Pons (tissue), 1 donor: ENCODE measurements at regions not wholly inside any gene's neighbourhood (a gene's known extent, or its start where the extent isn't known, plus 50 kb on each side); places are given as distances from the start of the nearest gene placed in this dataset.
A peak's percentile ranks its signal among the peaks of the same experiment; 100 is the strongest.

Experiments used
- DNase-seq: peaks from one replicate; pipeline ENCODE4 v3.0.0-alpha.2; 2016; ENCODE audit warnings: low spot score

DNA sequence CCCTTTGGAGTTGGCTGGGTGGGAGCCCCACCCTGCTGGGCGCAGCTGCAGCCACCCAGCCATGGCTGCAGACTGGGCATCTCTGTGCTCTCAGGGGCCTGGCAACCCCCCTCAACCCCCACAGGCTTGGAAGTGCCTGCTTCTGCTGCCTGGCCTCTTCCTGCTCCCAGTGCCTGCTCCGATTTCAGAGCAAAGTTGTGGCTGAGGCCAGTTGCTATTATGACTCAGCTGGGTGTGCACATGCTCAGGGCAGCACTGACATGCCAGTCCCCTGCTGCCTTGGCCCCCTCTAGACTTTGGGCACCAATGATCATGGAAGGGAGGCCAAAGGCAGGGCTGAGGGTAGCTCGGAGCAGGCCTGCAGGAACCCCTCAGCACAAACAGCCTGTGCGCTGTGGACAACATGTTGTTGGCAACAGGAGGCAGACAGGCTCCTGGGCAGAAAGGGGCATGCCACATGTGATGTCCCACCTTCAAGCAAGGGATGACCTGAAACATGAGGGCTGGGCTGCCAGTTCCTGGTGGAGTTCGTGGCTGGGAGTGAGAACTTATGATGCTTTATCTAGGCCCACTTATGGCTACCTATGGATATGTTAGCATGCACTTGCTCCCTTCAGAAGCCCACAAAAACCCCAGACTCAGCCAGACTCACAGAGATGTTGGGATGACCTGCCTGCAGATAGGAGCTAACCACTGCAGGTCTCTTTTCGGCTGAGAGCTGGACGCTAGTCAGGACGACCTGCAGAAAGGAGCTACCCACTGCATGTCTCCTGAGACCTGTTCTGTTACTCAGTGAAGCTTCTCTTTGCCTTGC is 96.4 kb upstream of the AMOTL1 start:
- no peak for DNase-seq

DNA sequence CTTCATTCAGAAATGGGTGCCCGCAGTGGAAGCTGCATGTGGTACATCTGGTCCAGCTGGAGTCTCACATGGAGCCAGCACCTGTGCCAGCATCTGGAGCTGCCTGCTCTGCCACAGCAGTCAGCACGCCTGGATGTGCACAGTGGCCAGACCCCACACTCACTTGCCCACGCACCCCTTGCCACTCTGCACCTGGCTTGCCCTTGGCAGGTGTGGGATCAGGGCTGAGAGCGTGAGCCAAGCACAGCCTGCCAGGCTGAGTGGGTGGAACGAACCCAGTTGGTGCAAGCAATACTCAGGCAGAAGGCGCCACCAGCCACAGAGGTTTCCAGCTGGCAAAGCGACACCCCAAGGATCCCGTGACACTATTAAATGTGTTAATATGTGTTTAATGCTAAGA is 95.5 kb upstream of the AMOTL1 start:
- DNase-seq, result no peak

DNA sequence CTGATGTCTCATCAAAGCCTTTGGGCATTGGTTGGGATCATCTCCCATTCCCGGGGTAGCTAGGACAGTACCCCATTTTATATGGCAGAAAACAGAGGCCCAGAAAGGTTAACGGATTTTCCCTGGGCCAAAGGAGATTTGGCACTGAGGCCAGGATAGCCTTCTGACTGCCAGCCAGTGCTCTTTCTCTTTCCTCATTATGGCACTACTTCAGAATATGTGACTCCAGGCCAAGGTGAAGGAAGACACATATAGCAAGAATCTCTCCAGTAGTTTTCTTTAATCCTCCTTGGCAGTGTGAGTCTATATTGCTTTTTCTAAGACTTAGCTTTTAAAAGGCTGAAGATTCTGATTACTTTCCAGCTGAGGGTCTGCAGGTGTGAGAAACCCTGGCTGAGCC is 94.8 kb upstream of the AMOTL1 start:
- no peak for DNase-seq

DNA sequence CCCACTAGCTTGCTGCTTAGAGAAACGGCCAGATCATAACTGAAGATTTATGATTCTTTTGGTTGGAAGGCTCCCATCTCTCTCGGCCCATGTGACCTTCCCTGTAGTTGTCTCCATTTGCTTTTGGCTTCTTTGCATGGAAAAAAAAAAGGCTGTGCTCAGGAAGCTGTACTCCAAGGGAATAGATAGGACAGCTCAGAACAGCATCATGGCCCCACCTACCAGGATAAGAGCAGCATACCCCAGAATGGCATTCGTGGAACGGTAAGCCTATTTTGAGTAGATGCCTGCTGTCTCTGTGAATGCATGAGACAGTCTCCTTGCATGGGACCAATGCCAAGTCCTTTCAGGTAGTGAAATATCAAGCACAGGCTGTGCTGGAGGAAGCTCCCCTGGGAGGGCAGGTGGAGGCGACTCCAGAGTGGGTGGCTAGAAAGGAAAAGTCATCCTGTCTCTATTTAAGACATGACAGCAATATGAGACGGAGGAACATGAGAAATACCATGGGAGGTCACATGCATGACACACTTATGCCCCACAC is 94.1 kb upstream of the AMOTL1 start:
- DNase-seq, result no peak

DNA sequence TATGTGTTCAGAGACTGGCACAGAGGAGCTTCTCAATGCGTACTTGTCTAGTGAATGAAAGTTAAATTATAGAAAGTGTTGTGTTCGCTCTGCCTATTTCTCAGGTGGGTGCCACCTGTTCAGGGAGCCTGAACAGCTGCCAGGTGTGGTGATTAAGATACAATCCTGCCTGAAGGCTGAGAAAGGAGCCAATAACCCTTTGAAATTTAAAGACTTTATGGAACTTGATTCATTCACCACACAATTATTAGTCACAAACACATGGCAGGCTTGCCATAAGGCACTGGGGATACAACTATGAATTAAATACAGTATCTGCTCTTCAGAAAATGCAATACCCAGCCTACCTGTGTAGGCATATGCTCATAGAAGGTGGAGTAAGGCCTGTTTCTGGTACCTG is 92.9 kb upstream of the AMOTL1 start:
- DNase-seq, result no peak

DNA sequence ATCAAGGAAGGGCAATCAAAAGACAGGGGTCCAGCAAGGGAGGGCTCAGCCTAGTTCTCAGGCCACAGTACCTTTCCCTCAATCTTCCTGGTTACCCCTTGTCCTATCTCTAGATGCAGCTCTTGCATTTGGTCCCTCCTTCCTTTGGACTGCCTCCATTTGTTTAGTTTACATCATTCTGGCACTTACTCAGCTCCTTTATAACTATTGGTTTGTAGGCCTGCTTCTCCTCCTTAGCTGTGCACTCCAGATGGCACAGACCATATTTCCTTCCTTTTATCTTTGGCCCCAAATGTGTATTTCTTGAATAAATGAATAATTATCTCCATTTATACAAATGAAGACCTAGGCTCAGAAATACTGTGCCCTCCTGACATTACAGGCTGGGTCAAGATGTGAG is 92.3 kb upstream of the AMOTL1 start:
- no peak for DNase-seq

DNA sequence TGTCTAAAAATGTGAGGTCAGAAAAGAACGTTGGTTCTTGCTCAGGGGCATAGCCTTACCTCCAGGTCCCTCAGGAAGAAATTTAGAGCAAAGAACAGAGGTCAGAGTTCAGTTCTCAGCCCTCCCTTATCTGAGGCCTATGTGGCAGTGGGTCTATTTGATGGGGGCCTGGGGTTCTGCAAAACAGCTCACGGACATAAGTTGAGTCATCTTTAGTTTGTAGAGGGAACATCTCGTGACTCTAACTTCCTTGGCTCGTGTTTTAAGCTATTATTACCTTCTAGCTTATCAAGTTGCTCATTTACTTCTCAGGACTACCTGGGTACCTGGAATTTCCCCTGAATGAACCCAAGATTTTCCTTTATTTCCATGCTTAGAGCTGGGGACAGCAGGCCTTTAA is 91.3 kb upstream of the AMOTL1 start:
- DNase-seq, result no peak

DNA sequence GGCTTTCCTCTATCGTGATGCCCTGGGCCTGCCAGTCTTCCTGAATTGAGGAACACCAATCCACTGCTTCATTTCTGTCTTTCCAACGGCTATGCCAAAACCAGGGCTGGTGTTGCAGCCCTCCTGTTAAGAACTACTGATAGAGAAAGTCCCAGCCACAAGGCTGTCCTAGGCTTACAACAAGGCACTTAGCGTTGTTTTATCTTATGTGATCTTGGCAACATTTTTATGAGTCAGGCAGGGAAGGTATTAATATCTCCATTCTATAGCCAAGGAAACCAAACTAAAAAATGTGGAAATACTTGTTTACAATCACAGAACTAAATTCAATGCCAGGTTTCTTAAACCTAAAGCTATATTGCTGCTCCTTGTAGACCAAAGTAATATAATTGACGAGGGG is 89.9 kb upstream of the AMOTL1 start:
- no peak for DNase-seq

DNA sequence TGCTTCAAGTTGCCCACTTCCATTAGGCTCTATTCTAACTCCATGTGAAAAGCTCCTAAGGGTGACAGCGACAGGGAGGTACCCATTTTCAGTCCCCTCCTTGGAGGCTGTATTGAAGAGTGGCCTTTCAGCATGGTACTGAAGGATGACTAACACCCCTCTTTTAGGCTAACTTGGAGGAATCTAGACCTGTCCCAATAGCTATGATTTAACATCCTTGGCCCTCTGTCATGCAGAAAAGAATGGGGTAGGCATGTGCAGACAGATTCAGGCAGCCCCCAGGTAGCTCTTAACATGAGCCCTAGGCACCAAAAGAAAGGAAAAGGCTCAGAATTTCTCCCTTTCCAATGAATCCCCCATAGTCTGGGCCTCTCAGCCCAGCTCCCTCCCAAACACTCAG is 89.3 kb upstream of the AMOTL1 start:
- DNase-seq, result no peak

DNA sequence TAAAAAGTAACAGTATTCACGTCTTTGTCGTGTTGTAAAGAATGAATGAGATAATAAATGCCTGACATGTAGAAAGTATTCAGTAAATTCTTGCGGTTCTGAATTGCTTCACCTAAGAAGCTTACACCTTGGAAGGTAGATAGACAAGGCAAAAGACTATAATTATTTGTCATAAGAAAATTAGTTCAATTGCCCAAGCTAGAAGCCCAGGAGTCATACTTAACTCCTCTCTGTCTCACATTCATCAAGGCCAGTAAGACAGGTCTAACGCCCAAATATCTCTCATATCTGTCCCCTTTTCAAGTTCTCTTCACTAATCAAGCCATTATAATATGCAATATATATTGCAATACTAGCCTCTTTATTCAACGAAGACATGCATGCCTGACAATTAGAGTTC is 87.7 kb upstream of the AMOTL1 start:
- no peak for DNase-seq

DNA sequence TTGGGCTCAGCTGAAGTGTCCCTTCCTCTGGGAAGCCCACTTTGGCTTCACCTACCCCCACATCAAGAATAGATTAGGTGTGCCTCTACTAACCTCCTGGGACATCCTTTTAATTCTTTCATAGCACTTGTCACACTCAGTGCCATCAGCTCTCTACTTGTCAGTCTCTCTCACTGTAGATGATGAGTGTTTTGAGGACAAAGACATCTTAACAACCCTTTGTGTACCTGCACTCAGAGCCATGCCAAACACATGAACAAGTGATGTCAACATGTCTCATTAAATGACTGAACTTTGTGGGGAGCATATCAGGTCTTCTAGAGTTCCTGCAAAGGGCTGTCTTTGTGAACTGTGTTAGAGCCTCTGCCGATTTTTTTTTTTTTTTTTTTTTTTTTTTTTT is 87.0 kb upstream of the AMOTL1 start:
- no peak for DNase-seq

DNA sequence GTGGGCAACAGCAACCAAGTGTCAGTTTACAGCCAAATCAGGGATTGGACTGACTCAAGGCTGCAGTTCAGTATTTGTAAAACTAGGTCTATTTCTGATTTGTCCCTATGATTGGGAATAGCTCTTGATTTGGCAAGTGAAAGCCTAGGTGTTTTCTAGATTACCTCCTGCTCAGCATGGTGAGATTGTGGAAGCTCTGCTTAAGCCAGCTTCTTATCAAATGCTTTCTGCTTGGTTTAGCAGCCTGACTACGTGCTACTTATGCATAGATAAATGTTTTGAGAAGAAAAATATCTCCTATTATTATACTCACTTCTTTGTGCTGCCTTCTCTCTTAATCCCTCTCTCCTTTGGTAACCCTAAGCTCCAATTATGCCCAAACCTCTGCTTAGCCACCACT is 86.3 kb upstream of the AMOTL1 start:
- no peak for DNase-seq

DNA sequence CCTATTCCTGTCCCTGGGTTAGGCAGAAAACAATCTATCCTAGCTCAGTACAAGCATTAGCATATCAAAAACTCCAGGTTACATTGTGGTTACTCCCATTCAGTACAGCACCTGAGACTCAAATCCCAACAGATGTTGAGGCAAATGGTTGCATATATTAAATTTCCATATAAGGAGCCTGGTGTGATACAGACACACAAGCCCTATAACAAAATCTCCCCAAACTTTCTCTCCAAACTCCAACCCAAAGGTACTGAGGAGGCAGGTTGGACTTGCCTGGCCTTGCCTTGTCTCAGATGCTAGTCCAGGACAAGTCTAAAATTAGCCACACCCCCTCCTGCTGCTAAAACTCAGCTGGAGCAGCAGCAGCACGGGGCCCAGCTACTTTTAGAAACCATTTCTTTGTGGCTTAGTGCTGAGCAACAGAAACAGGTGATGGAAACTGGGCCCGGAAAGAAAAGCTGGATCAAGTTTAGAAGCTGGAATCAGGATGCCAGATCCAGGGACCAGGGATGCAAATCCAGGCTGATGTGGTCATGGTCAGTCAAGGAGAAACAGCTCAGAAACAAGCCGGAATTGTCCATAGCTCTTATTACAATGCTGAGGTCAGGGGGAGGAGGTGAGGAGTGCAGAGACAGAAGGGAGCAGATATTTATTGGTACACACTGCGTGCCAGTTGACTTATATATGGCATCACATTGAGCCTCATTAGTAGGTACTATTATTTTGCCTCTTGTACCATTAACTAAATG is 73.7 kb upstream of the AMOTL1 start:
- DNase-seq, result no peak

DNA sequence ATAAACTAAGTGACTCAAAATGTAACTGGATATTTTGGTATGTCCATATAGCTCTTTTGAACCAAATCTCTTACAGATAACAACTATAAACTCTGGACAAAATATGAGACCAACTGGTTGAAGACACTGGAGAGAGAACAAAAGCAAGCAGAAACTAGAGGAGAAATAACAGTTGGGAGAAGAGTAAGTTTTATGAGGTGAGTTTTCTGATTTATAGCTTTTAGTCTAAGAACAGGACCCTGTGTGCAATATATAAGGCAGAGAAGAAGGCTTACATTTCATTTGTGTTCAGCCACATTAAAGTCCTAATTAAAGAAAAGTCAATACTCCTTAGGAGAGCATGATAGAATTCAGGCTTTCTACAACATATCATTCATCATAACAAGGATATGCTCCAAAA is 71.0 kb upstream of the AMOTL1 start:
- DNase-seq, result no peak

DNA sequence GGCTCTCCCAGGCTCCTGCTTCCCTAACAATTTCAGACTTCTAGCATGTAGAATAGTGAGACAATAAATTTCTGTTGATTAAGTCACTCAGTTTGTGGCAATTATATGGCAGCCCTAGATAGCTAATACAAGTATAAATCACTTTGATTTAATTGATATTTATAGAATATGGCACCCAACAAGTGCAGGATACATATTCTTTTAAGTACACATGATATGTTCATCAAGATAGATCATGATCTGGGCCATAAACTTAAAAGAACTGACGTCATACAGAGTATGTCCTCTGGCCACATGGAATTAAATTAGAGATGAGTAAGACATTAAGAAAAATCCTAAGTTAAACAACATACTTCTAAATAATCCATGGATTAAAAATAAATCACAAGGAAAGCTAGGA is 67.5 kb upstream of the AMOTL1 start:
- DNase-seq, result no peak

DNA sequence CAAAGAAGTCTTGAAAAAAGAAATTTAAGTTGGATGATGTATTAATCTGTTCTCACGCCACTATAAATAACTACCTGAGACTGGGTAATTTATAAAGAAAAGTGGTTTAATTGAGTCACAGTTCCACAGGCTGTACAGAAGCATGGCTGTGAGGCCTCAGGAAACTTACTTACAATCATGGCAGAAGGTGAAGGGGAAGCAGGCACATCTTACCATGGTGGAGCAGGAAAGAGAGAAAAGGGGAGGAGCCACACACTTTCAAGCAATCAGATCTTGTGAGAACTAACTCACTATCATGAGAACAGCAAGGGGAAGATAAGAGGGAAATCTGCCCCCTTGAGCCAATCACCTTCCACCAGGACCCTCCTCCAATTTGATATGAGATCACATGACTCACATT is 65.7 kb upstream of the AMOTL1 start:
- DNase-seq, result no peak

DNA sequence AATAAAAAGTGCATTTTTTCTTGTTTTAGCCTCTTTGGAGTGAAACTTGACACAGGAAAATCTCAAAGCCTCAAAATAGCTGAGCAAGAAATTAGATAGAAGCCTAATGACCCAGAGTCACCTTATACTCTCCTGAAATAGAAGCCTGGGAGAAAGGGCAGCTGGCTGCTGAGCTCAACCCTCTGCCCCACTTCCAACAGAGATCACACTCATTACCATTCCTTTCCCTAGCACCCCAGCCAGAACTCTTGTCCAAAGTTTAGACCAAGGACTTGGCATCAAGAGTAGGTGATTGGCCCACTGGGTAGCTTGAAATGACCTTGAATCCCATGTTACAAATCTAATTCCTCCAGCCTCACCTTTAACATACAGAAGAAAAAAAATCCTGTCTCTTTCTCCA is 62.7 kb upstream of the AMOTL1 start:
- DNase-seq, result peak; percentile 15

DNA sequence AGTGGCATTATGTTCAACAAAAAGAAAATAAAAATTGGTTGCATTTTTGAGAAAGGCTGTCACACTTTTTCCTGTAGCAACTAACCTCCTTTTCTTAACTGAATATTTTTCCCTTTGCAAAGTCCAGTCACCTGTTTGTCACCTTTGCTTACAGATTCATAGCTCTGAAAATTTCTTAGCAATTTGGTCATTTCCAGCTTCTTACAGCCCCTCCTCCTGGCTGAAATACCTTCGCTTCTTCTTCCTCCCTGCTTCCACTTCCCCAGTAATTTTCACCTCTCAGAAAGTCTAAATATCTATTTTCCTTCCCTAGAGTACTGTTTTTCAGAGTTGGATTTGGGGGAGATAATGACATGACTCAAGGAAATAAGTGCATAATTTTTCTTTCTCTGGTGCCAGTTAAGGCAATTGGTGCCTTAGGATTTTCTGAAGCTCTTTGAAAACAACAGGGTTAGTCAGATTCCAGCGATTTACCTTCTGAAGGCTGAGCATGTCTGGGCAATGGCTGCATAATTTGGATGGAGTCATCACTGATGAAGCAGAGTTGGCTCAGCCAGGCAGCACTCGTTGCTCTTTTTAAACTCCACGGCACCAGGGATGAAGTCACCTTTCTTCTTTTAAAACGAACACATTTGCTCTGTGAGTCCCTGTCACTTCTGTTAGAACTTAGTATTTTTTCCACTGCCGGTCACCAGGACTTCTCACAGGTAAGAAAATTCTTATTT is 62.1 kb upstream of the AMOTL1 start:
- peak; percentile 13 for DNase-seq

DNA sequence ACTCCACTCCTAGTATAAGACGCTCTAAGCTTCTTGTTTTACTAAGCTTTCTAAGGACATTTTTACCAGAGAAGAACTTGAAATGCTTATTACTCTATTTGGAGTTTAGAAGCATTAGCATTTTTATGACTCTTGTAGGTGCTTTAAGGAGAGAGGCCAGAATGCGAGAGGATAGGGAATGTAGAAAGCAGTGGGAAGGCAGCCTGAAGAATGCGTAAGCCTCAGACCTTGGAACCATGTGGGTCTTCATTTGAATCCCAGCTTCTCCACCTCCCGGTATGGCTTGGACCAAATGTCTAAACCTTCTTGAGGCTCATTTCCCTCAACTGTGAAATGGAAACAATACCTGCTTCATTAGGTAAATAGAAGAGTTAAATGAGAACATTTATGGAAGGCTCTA is 60.0 kb upstream of the AMOTL1 start:
- DNase-seq, result no peak

DNA sequence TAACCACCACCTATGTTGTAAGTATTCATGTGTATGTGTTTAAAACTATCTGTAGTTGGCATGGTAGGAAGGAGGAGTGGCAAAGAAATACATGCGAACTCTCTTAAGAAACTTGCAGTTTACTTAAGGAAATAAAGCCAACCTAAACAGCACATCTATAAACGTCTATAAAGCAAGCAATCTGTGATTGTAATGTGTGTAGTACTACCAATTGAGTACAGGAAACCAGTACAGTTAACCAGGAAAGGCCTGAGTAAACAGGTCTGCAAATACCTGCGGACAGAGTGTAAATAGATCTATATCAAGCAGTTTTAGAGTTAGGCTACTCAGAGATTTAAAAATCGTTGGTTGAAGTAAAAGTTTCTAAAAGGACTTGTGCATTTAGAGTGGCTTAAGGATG is 59.5 kb upstream of the AMOTL1 start:
- no peak for DNase-seq

DNA sequence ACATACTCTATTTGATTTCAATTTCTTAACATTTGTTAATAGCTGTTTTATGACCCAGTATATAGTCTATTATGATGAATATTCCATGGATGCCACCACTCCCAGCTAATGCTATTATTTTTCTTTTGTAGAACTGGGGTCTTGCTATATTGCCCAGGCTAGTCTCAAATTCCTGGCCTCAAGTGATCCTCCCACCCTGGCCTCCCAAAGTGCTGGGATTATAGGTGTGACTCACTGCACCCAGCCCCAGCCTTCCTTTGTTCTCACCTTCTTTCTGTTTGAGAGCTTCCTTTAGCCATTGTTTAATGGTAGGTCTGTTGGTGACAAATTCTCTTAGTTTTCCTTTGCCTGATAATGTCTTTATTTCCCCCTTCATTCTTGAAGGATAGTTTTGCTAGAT is 52.9 kb upstream of the AMOTL1 start:
- DNase-seq, result no peak

DNA sequence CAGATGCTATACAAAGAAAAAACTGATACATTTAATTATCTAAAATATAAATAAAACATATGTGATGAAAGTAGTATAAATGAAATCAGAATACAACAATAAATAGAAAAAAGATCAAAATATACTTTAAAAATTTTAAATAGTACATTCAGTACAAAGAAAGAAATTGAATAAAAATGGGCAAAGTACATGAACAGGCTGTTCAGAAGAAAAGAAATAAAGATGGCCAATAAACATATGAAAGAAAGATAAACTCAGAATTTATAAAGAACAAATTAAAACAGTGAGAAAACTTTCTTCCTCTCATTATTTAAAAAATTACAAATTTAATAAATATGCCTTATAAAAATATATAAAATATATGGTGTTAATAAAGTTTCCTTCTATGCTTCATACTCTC is 50.5 kb upstream of the AMOTL1 start:
- no peak for DNase-seq
